HG03097 (cell line): ENCODE measurements at regions not wholly inside any gene's neighbourhood (a gene's known extent, or its start where the extent isn't known, plus 50 kb on each side); places are given as distances from the start of the nearest gene placed in this dataset.

Experiments
- ATAC-seq: cut with Tn5 transposase; IDR thresholded peaks from one replicate; pipeline ENCODE4 v1.9.1; 2021; ENCODE audit not compliant: unreplicated experiment, low FRiP score

- no peak for ATAC-seq
These were observed 205.2 kb downstream of the SEC61B start for GRCh38 chr9:99427260-99427659.

- no peak for ATAC-seq
These were observed 208.2 kb downstream of the SEC61B start for GRCh38 chr9:99430301-99430700.

- no peak for ATAC-seq
These were observed 209.0 kb downstream of the SEC61B start for GRCh38 chr9:99431103-99431502.

- ATAC-seq, result no peak
These were observed 210.0 kb downstream of the SEC61B start for GRCh38 chr9:99432075-99432474.

GRCh38 chr9:99433095-99433494 lies 211.0 kb downstream of the SEC61B start:
- ATAC-seq, result no peak

- ATAC-seq, result peak; percentile 90
These were observed 211.5 kb downstream of the SEC61B start for GRCh38 chr9:99433555-99433954.

- ATAC-seq, result no peak
These were observed 214.5 kb downstream of the SEC61B start for GRCh38 chr9:99436616-99437015.

- no peak for ATAC-seq
These were observed 215.1 kb downstream of the SEC61B start for GRCh38 chr9:99437145-99437544.

- ATAC-seq, result no peak
These were observed 216.5 kb downstream of the SEC61B start for GRCh38 chr9:99438596-99438995.

GRCh38 chr9:99441829-99442228 lies 219.7 kb downstream of the SEC61B start:
- no peak for ATAC-seq

- ATAC-seq, result no peak
These were observed 223.3 kb downstream of the SEC61B start for GRCh38 chr9:99445371-99445891.

- no peak for ATAC-seq
These were observed 223.8 kb downstream of the SEC61B start for GRCh38 chr9:99445920-99446319.

- no peak for ATAC-seq
These were observed 225.9 kb downstream of the SEC61B start for GRCh38 chr9:99447951-99448350.

- ATAC-seq, result no peak
These were observed 227.6 kb downstream of the SEC61B start for GRCh38 chr9:99449726-99450125.

GRCh38 chr9:99451112-99451606 lies 229.1 kb downstream of the SEC61B start:
- ATAC-seq, result no peak

GRCh38 chr9:99457406-99457805 lies 235.3 kb downstream of the SEC61B start:
- ATAC-seq, result no peak

- no peak for ATAC-seq
These were observed 235.9 kb downstream of the SEC61B start for GRCh38 chr9:99457981-99458380.

- ATAC-seq, result no peak
These were observed 237.8 kb downstream of the SEC61B start for GRCh38 chr9:99459919-99460318.

GRCh38 chr9:99463131-99463530 lies 241.0 kb downstream of the SEC61B start:
- ATAC-seq, result no peak

GRCh38 chr9:99464568-99464967 lies 242.5 kb downstream of the SEC61B start:
- no peak for ATAC-seq

GRCh38 chr9:99465231-99465907 lies 243.3 kb downstream of the SEC61B start:
- ATAC-seq, result no peak

- ATAC-seq, result no peak
These were observed 244.0 kb downstream of the SEC61B start for GRCh38 chr9:99466104-99466503.
